ENCODE measurements at regions not wholly inside any gene's neighbourhood (a gene's known extent, or its start where the extent isn't known, plus 50 kb on each side); places are given as distances from the start of the nearest gene placed in this dataset.
"Not testable (repeated sequence)": the region's sequence is repeated elsewhere in the genome, so short reads cannot be mapped to it uniquely, and the experiment has no call there.

GRCh38 chr16:26985100-26986065 is 81.3 kb upstream of the C16orf82 start:
- no peak for DNase-seq (ENCODE audit: low read depth)
- no peak overlapping the region for H3K4me3 ChIP-seq (ENCODE audit: control insufficient read depth, low read depth, low read length)
- no peak for TF ChIP-seq CTCF (IDR thresholded peaks at IDR 0.05; ENCODE audit: control insufficient read depth, insufficient read depth, low read depth, low read length, missing control alignments)

- DNase-seq (ENCODE audit: low read depth), result no peak
- H3K4me3 ChIP-seq (ENCODE audit: control insufficient read depth, low read depth, low read length), result no peak overlapping the region
- TF ChIP-seq CTCF (IDR thresholded peaks at IDR 0.05; ENCODE audit: control insufficient read depth, insufficient read depth, low read depth, low read length, missing control alignments), result no peak
Measured at GRCh38 chr16:26987597-26988010, 79.1 kb upstream of the C16orf82 start.

- TF ChIP-seq CTCF (IDR thresholded peaks at IDR 0.05; ENCODE audit: control insufficient read depth, insufficient read depth, low read depth, low read length, missing control alignments), result no peak
- DNase-seq (ENCODE audit: low read depth), result no peak
- H3K4me3 ChIP-seq (ENCODE audit: control insufficient read depth, low read depth, low read length), result no peak overlapping the region
Measured at GRCh38 chr16:26988186-26988585, 78.5 kb upstream of the C16orf82 start.

GRCh38 chr16:26990384-26991120 is 76.2 kb upstream of the C16orf82 start:
- not testable (repeated sequence) for H3K4me3 ChIP-seq (ENCODE audit: control insufficient read depth, low read depth, low read length); DNase-seq (ENCODE audit: low read depth)

- H3K4me3 ChIP-seq (ENCODE audit: control insufficient read depth, low read depth, low read length), result no peak overlapping the region
- no peak for DNase-seq (ENCODE audit: low read depth)
- no peak for TF ChIP-seq CTCF (IDR thresholded peaks at IDR 0.05; ENCODE audit: control insufficient read depth, insufficient read depth, low read depth, low read length, missing control alignments)
Measured at GRCh38 chr16:26992666-26993349, 73.9 kb upstream of the C16orf82 start.

GRCh38 chr16:26993511-26993910 is 73.2 kb upstream of the C16orf82 start:
- no peak for DNase-seq (ENCODE audit: low read depth)
- no peak overlapping the region for H3K4me3 ChIP-seq (ENCODE audit: control insufficient read depth, low read depth, low read length)
- TF ChIP-seq CTCF (IDR thresholded peaks at IDR 0.05; ENCODE audit: control insufficient read depth, insufficient read depth, low read depth, low read length, missing control alignments), result no peak

Data from AG09309 (cell line).